OCI-LY3 (cell line): ENCODE measurements at regions not wholly inside any gene's neighbourhood (a gene's known extent, or its start where the extent isn't known, plus 50 kb on each side); places are given as distances from the start of the nearest gene placed in this dataset.

ENCODE experiments used
- H2AFZ ChIP-seq: fragments of 200-600, 300-600 bp; shearing (Covaris generic); 2 replicates; pipeline ENCODE4 v1.6.0; 2014; ENCODE audit warnings: antibody characterized with exemption, low read depth, low read length
- H3K27ac ChIP-seq: fragments of 200-600, 300-600 bp; sonication (generic); 2 replicates; pipeline ENCODE4 v1.5.1; 2014; ENCODE audit warnings: mild to moderate bottlenecking, low read length, moderate library complexity, mixed read lengths
- H3K27me3 ChIP-seq: fragments of 200-600, 300-600 bp; sonication (generic); 2 replicates; pipeline ENCODE4 v1.6.1; 2014; ENCODE audit warnings: low read depth, low read length, mixed read lengths
- H3K36me3 ChIP-seq: fragments of 200-600, 300-600 bp; sonication (generic); replicated peaks from 2 replicates; pipeline ENCODE3; 2014; ENCODE audit warnings: low read depth, low read length, mixed read lengths
- H3K4me1 ChIP-seq: fragments of 300-600, 200-600 bp; sonication (generic); 2 replicates; pipeline ENCODE4 v1.6.1; 2014; ENCODE audit warnings: low read length, mixed read lengths
- H3K4me2 ChIP-seq: fragments of 200-600, 300-600 bp; sonication (generic); 2 replicates; pipeline ENCODE4 v1.6.1; 2014; ENCODE audit warnings: low read length, mixed read lengths
- H3K4me3 ChIP-seq: fragments of 300-600, 200-600 bp; sonication (generic); 2 replicates; pipeline ENCODE4 v1.5.1; 2014; ENCODE audit warnings: antibody characterized with exemption, mild to moderate bottlenecking, low read length, moderate library complexity
- H3K79me2 ChIP-seq: fragments of 300-600, 200-600 bp; shearing (Covaris generic); 2 replicates; pipeline ENCODE4 v1.6.1; 2014; ENCODE audit warnings: mild to moderate bottlenecking, low read length, mixed read lengths
- H3K9ac ChIP-seq: fragments of 300-600, 200-600 bp; shearing (Covaris generic); 2 replicates; pipeline ENCODE4 v1.6.0; 2014; ENCODE audit warnings: mild to moderate bottlenecking, low read length, moderate library complexity
- H3K9me3 ChIP-seq: fragments of 200-600, 300-600 bp; shearing (Covaris generic); 2 replicates; pipeline ENCODE4 v1.6.1; 2014; ENCODE audit warnings: low read length, mixed read lengths; ENCODE audit not compliant: insufficient read depth
- H4K20me1 ChIP-seq: fragments of 200-600, 300-600 bp; sonication (generic); 2 replicates; pipeline ENCODE4 v1.6.1; 2016; ENCODE audit warnings: low read length, mixed read lengths; ENCODE audit not compliant: insufficient read depth
- EZH2phosphoT487 ChIP-seq: fragments of 200-600 bp; shearing (Covaris generic); IDR thresholded peaks from 2 replicates; pipeline ENCODE4 v1.6.1; 2018; ENCODE audit warnings: antibody characterized with exemption, mixed run types, low read depth
- TF ChIP-seq, protein P1 (sequence below): fragments of 200-600, 300-600 bp; sonication (generic); IDR thresholded peaks from 2 replicates; pipeline ENCODE4 v1.5.1; 2014; ENCODE audit warnings: antibody characterized with exemption, low read length, low read depth

DNA sequence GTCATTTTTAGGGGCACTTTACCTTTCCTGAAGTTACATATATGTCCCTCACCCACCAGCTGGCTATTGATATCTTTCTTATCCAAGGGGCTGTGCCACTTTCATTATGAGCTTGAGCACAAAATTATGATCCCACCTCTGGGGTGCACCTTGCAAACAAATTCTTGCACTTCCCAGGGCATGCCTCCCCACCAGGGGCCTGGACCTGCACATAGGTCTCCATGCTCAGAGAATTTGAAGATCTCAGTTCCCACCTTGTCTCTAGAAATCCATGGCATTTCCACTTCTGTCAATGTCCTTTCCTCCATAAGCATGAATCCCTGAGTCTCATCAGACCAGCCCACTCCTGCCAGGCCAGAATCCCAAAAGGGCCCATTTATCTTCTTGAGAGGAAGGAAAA, 449.1 kb upstream of the REG3G start:
- no peak overlapping the region for H3K27ac ChIP-seq
- H3K79me2 ChIP-seq = no peaks in the 10 kb centered on the region
- no peaks in the 10 kb centered on the region for H3K36me3 ChIP-seq
- no peaks in the 10 kb centered on the region for H3K27me3 ChIP-seq
- no peak overlapping the region for H3K4me3 ChIP-seq
- TF ChIP-seq, protein P1, sequence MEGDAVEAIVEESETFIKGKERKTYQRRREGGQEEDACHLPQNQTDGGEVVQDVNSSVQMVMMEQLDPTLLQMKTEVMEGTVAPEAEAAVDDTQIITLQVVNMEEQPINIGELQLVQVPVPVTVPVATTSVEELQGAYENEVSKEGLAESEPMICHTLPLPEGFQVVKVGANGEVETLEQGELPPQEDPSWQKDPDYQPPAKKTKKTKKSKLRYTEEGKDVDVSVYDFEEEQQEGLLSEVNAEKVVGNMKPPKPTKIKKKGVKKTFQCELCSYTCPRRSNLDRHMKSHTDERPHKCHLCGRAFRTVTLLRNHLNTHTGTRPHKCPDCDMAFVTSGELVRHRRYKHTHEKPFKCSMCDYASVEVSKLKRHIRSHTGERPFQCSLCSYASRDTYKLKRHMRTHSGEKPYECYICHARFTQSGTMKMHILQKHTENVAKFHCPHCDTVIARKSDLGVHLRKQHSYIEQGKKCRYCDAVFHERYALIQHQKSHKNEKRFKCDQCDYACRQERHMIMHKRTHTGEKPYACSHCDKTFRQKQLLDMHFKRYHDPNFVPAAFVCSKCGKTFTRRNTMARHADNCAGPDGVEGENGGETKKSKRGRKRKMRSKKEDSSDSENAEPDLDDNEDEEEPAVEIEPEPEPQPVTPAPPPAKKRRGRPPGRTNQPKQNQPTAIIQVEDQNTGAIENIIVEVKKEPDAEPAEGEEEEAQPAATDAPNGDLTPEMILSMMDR = no peak
- TF ChIP-seq EZH2phosphoT487 = no peak
- H3K4me2 ChIP-seq = no peak overlapping the region
- no peaks in the 10 kb centered on the region for H3K9me3 ChIP-seq
- no peak overlapping the region for H3K9ac ChIP-seq
- no peaks in the 10 kb centered on the region for H3K4me1 ChIP-seq
- no peaks in the 10 kb centered on the region for H4K20me1 ChIP-seq
- H2AFZ ChIP-seq = no peak overlapping the region

- TF ChIP-seq, protein P1 = no peak
- no peak for TF ChIP-seq EZH2phosphoT487
- no peaks in the 10 kb centered on the region for H3K36me3 ChIP-seq
- H3K79me2 ChIP-seq = no peaks in the 10 kb centered on the region
- no peaks in the 10 kb centered on the region for H3K9me3 ChIP-seq
- H3K27ac ChIP-seq = no peak overlapping the region
- H2AFZ ChIP-seq = no peak overlapping the region
- H3K4me1 ChIP-seq = no peaks in the 10 kb centered on the region
- no peak overlapping the region for H3K4me3 ChIP-seq
- no peak overlapping the region for H3K4me2 ChIP-seq
- no peak overlapping the region for H3K9ac ChIP-seq
- no peaks in the 10 kb centered on the region for H4K20me1 ChIP-seq
- no peaks in the 10 kb centered on the region for H3K27me3 ChIP-seq
These were observed 439.6 kb upstream of the REG3G start for GRCh38 chr2:78585871-78586270.

DNA sequence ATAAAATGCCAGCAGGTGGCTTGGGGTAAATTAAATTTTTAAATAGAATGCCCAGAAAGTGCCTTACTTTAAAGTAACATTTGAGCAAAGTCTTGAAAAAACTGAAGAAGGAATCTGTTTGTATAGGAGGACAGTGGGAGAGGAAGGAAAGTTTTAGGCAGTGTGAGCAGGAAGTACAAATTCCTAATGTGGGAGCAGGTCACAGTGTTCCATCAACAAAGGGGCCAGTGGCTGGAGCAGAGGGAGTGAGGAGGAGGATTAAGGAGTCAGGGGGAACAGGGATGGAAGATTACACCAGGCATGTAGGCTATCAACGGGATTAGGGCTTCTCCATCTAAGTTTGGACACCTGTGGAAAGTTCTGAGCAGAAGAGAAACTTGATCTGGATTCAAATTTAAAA, 439.2 kb upstream of the REG3G start:
- Histone ChIP-seq H3K4me2 (no peak overlapping the region), H3K9ac (no peak overlapping the region), H4K20me1 (no peaks in the 10 kb centered on the region), H3K27me3 (no peaks in the 10 kb centered on the region), H3K9me3 (no peaks in the 10 kb centered on the region), H3K79me2 (no peaks in the 10 kb centered on the region), H3K27ac (no peak overlapping the region), H3K4me3 (no peak overlapping the region), H2AFZ (no peak overlapping the region), H3K36me3 (no peaks in the 10 kb centered on the region), H3K4me1 (no peaks in the 10 kb centered on the region)
- TF ChIP-seq, protein P1 = no peak
- TF ChIP-seq EZH2phosphoT487 = no peak

DNA sequence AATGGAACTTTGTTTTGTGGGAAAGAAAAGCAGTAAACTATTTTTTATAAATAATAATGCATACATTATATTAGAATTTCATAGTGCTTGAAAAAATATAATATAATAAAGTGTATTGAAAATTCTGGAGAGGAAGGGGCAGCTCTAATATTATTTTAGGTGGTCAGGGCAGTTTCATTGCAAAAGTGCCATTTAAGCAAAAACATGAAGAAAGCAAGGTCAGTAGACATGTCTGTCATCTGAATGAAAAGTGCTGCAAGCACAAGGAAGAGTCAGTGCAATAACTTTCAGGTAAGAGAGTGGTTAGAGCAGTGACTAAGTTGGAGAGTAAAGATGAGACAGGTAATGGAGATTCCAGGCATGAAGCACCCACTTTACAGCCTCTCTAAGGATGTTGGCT, 435.6 kb upstream of the REG3G start:
- no peak overlapping the region for H3K4me3 ChIP-seq
- H2AFZ ChIP-seq = no peak overlapping the region
- H4K20me1 ChIP-seq = no peaks in the 10 kb centered on the region
- H3K9ac ChIP-seq = no peak overlapping the region
- no peak for TF ChIP-seq EZH2phosphoT487
- TF ChIP-seq, protein P1 = no peak
- no peaks in the 10 kb centered on the region for H3K27me3 ChIP-seq
- no peak overlapping the region for H3K4me2 ChIP-seq
- no peak overlapping the region for H3K27ac ChIP-seq
- no peaks in the 10 kb centered on the region for H3K36me3 ChIP-seq
- no peaks in the 10 kb centered on the region for H3K4me1 ChIP-seq
- no peaks in the 10 kb centered on the region for H3K9me3 ChIP-seq
- H3K79me2 ChIP-seq = no peaks in the 10 kb centered on the region
